HG03520 (cell line): ENCODE measurements at regions not wholly inside any gene's neighbourhood (a gene's known extent, or its start where the extent isn't known, plus 50 kb on each side); places are given as distances from the start of the nearest gene placed in this dataset.
"Not testable (repeated sequence)": the region's sequence is repeated elsewhere in the genome, so short reads cannot be mapped to it uniquely, and the experiment has no call there.

Source experiments
- ATAC-seq: cut with Tn5 transposase; IDR thresholded peaks from one replicate; pipeline ENCODE4 v1.9.1; 2021; ENCODE audit warnings: mild to moderate bottlenecking, moderate library complexity; ENCODE audit not compliant: unreplicated experiment

DNA sequence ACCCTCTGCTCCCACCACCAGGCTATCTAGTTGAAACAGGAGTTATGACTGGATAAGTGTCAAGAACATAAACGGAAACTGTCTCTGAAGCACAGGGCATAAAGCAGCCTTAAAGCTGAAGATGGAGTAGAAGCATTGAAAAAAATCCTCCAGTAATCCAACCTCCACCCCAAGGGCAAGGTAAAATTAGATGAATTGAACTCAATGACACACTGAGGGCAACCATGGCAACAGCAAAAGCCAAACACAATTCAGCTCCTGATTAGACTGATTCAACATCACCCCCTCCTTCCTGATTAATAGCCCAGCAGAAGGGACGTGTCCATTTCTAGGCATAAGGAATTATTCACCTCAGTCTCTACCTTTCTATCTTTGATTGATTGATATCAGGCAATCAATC is 183.2 kb upstream of the MAP3K1 start:
- ATAC-seq = no peak

DNA sequence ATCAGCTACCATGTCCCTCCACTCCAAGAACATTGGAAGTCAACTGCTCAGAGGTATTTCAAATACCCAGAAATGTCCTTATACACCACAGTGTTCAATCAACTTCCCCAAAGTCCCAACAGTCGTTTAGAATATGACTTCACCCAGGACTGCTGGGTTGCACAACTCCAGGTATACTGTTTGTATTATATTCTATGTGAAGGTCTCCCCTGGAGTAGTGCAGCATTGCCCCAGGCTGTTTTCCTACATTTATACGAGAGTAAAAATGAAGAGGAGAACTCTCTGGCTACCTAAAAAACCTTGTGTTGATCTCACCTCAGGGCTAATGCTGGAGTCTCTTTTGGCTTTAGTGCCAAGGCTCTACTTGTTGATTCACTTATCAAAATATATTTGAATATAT is 183.6 kb upstream of the MAP3K1 start:
- no peak for ATAC-seq

DNA sequence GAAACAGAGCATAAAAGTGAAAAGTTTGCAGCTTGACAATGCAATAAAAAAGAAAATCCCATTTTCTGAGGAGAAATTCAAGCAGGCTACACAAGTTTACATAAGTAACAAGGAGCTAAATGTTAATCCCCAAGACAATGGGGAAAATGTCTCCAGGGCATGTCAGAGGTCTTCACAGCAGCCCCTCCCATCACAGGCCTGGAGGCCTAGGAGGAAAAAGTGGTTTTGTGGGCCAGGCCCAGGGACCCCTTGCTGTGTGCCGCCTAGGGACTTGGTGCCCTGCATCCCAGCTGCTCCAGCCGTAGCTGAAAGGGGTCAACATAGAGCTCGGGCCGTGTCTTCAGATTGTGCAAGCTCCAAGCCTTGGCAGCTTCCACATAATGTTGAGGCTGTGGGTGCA is 186.7 kb upstream of the MAP3K1 start:
- ATAC-seq = not testable (repeated sequence)

DNA sequence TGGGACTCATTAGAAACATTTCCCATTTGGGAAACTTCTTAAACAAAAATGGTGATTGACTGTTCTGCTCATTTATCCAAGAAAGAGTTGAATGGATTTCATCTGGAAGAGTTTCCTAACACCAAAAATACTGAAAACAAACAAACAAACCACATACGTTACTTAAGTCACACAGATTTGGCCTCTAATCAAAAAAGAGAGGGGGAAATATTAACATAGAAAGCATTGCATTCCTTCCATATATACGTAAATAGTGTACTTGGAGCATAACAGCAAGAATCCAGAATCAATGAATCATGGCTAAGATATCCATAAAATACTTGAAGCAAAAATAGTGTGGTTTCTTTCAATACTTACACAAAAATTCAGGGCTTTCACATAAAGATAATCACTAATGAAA is 189.8 kb upstream of the MAP3K1 start:
- no peak for ATAC-seq

DNA sequence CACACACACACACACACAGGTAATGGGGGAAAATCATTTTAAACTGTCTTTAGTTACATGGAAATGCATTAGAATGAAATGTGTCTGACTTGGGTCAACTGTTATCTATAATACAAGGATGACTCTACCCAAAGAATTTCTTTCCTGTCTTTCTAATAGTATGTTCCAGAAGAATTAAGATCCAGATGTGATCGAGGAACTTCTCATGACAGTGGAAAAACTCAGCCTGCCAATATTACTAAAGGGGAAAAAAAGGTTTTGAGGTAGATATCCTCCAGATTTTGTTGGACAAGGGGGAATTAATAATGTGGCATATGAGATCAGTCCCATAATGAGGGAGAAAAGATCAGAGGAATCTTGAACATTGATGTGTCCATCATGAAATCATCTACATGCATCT is 190.6 kb upstream of the MAP3K1 start:
- ATAC-seq = no peak

DNA sequence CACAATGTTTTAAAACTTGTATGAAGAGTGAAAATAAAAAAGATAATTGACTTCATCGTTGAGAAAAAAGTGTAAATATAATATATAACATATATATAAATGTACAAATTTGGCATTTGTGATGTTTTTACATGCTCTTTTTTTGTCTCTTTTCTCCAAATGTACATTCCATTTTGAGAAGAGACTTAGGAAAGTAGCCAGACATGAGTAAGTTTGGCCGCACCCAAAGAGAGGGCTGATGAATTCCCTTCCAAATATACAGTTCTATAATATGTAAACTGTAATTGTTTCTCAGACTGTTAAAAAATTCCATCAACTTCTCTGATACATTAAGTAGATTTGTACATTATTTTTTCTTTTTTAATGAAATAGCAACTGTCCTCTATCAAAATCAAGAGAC is 193.2 kb upstream of the MAP3K1 start:
- ATAC-seq = no peak

DNA sequence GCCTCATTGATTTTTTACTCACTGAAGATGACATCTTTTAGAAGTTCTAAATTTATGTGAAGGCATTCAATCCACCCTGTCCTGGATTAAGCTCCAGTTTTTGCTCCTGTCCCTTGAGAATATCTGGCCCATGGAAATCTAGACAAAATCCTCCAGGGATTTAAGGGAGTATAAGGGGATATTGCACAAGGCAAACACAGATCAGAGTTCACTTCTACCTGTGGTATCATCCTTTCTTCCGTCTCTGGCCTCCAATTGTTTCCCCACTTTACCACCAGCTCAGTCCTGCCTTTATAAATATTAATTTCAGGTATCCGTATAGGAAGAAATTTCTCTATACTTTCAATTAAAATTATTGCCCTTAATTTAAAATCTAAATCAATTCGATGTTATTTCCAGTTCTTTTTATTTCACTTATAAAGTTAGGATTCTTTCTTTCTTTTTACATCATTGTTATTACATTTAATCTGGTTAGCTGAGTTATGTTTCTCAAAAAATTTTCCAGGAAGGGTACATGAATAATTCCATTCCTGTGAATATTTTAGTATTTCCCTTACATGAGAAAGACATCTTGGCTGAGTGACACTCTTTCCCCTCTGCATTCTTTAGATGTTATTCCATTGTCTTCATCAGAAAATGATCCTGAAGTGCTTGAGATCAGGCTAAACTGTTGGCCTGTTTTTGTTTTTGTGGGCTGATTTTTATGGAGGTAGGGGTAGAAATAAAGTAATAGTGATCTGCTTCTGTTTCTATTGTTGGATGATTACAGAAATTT is 194.3 kb upstream of the MAP3K1 start:
- no peak for ATAC-seq

DNA sequence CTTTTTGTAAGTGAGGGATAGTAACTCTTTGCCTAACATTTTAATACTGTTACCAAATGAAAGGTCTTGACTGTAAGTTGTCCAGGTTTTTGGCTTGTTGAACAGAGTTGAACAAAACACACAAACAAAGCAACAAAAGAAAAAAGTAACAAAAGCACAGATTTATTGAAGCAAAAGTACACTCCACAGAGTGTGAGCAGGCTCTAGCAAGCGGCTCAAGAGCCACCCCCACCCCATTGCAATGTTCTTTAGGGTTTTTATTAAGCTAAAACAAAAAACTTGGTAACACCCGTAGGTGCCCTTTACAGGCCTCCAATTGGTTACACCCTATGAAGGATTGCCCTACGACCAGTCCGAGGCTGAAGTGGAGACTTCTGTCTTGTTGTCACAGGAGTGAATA is 197.4 kb upstream of the MAP3K1 start:
- no peak for ATAC-seq

DNA sequence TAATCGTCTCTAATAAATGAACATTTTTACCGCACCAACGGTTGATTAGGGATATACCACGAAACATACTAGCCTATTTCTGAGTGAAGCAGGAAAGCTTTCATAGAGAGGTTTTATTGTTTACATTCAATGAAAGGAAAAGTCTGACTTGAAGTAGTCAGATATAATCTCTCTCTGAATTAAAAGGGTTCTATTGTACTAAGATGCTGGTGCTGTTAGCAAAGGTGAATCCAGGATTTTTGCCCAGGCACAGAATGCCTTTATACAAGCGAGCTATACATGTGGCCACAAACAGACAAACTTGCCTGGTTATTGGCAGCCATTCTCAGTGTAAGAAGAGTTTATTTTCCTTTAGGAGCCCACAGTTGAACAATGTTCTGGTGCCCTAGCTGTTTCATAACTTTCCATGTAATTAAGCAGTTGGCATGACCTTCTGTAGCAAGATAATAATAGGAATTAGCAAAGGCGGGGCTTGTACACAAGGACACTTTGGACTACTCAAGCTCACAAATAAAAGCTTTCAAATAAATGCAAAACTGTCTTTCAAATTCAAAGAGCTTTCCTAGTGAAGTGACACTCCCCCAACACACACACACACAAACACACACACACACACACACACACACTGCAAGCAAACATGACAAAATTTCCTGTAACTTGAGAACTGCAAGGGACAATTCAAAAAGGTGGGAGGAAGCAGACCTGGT is 198.7 kb upstream of the MAP3K1 start:
- no peak for ATAC-seq

DNA sequence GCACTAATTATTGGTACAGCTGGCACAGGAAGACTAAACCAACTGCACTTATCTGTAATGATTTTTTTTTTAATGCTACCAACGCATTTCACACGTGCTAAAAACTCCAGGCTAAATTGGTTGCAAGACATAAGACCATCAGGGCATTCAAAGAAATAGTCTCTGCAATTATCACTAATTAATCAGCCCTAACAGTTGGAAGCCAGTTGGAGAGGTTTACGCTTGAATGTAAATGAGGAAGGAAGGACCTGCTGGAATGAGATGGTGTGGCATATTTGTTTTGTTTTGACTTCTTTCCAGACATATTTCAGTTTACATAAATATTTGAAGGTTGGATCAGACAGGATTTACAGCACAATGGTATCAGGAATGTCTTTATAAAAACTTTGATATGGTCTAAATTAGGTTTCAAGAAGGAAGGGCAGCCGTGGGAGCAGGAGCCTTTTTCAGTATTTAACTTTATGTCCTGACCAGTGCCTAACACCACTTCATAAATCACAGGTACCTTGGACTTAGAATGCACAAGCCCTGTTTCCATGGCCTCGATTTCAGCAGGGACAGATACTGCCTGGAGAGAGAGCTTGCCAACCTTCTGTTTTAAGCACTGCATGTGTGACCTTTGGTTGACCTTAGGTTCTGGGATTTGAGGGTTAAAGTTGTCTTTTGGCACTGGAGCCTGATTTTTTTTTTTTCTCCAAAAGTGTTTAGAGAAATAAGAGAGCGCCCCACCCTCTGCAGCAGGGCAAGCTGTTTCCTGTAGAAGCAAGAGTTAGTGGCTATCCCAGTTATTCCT is 199.8 kb upstream of the MAP3K1 start:
- ATAC-seq = no peak

DNA sequence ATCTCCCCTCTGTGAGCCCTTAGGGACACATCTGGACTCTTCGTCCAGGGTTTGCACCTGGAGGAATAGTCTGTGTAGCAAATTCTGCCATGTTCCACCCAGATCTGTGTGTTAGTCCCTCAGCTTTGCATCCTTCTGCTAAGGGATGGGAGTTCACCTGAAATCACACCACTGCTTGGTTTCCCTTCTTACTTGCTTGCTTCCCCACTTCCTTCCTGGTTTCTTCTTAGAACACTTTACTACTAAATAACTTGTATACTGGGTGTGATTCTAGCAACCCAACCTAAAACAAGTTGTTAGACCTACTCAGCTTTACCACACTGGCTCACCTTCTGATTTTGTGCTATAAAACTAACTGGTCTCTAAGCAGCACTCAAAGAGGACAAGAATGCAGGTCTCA is 202.6 kb upstream of the MAP3K1 start:
- no peak for ATAC-seq

DNA sequence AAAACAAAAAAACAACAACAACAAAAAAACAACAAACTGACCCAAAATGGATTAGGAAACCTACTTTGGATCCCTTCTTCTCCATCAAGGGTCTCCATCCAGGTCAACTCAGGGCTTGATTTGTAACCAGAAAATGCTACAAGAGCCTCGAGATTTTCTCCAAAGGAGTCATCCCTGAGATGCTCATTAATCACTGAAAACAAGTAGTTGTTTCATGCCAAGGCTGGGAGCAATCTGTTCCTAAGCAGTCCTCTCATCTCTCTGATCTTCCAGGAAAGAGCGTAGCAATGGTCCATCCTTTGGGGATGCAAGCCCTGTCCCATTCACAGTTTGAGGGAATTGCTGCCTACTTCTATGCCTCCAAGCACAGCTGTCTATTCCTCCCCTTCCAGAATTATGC is 203.0 kb upstream of the MAP3K1 start:
- no peak for ATAC-seq

DNA sequence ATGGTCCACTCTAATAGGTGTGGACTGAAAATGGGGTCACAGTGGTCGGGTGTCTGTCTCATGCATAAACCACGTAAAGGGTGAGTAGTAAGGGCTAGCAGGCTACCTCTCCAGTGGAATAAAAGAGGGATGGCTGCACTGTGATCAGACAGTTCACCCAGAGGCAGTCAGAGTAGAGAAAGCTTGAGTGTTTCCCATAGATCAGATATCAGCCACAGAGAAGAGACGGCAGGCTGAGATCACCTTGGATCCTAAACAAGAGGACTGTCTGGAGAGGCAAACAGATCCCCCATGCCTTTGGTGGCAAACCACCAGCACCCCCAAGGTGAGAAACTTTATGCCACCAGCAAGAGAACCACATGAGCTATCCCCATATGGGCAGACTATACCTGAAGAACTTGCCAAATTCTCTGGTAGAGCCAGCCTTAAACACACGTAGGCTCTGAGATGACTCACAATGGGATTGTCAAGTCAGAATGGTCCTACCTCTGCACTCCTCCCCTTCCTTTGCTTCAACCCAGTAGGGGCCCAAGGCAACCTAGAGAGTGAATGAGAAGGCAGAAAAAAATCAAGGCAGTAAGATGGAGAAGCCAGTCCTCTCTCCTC is 205.2 kb upstream of the MAP3K1 start:
- ATAC-seq = no peak

DNA sequence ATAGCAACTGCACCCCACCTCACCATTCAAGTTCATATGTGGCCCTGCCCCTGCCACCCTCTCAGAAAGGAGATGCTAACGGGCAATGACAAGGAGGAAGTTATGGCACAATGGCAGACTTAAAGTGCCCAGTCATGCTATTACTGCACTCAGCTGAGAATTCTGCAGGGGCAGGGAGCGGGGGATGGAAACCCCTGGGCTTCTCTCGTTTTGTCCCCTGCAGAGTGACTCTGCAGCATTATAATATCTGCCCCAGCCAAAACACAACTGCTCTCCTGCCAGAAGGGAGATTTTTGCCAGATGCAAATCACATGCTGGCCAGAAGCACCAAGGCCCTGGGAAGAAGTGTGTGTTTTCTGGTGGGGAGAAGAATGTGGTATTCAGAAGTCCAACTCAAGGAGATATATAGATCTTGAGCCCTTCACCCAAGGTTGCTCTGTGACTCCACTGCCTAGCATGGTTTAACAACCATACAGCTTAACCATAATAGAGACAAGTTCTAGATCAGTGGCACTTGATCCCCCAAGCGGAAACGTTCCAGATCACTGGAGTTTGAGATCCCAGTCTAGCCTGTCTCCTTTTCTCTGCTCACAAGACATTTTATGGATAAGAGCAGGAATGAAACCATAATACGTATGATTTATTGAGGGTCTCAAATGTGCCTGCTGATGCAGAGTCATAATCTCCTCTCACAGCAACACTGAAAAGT is 207.0 kb upstream of the MAP3K1 start:
- ATAC-seq = no peak

DNA sequence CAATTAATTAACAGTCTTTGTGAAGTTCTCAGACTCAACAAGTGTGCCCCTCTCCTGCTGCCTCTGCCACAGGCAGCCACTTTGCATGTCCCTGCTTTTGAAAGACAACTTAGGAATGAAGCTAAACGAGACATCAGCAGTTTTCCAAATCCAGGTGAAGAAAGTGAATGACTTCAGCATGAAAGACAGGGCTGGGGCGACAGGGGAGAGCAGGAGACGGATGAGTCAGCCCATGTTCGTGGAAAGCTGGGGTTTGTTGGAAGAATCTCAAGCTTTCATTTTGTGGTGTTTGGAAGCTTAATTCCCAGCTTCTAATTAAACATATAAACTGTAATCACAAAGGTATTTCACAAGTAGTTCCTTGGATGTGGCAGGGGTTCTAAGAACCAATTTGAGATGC is 207.8 kb upstream of the MAP3K1 start:
- ATAC-seq = no peak

DNA sequence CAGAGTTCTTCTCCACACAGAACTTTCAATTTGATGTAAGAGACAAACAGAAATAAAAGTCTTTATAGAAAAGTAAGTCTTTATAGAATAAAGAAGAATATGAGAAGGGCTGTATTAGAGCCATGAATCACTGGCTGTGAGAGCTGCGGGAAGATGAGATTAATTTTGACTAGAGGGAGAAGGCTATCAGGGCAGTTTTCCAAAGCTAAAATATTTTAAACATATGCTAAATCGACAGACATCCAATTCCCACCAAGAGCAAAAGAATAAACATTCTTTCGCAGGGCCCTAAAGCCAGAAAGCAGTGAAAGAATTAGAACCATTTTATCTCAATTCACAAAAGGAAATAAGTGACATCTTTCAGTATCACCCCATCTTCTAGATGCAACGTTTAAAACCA is 208.3 kb upstream of the MAP3K1 start:
- ATAC-seq = no peak

DNA sequence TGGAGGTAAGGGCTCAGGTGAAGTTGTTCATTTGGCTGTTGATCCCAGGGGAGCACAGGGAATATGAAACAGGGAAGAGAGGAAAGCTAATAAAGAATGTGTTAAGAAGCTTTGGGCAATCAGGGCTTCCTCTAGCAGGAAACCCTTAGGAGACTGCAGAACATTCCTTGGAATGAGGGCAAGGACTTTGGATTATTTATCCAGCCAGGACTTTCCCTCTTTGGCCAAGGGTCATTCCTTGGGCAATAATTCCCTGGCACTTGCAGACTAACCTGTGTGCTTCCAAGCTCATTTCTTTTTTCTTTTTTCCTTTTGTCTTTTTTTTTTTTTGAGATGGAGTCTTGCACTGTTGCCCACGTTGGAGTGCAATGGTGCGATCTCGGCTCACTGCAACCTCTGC is 209.2 kb upstream of the MAP3K1 start:
- no peak for ATAC-seq

DNA sequence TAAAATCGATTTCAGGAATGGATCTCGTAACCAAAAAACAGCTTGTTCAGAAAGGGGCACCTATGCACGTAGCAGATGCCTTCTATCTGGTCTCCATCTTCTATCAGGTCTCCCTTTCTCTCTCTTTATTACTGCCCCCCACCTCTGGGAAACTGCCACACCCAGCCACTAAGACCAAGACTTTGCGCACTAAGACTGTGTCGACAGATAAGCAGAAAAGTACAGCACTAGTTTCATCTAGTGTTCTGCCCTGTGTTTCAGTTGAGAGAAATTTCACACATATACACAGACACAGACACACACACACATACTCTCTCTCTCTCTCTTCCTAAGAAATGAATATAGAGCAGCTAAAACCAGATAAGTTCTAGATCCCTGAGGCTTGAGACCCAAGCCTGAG is 210.1 kb upstream of the MAP3K1 start:
- no peak for ATAC-seq

DNA sequence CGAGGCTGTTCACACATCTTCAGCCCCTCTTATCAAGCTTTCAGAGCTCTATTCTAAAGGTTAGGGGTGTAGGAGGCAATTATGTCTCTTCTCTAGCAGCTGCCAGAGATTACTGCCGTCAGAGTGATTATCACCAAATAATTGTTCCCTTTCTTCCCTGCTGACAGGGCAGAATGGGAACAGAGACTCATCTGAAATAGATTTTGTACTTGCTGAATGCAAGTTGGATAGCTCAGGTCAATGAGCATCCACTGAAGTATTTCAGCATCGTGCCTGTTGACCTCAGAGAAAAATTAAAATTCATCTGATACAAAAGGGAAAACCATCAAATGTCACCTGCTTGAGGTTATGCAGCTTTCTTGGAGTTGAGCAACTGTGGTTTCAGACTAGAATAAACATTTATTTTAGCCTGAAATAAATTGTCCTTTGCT is 213.7 kb upstream of the MAP3K1 start:
- no peak for ATAC-seq

DNA sequence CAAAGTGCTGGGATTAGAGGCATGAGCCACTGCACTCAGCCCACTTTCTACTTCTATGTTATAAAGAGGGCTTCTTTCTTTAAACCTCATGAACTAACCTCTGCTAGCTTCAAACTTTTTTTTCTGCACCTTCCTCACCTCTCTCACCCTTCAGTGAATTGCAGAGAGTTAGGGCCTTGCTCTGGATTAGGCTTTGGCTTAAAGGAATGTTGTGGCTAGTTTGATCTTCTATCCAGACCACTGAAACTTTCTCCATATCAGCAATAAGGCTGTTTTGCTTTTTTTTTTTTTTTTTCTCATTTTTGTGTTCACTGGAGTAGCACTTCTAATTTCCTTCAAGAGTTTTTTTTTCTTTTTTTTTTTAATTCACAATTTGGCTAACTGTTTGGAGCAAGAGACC is 216.4 kb upstream of the MAP3K1 start:
- no peak for ATAC-seq

DNA sequence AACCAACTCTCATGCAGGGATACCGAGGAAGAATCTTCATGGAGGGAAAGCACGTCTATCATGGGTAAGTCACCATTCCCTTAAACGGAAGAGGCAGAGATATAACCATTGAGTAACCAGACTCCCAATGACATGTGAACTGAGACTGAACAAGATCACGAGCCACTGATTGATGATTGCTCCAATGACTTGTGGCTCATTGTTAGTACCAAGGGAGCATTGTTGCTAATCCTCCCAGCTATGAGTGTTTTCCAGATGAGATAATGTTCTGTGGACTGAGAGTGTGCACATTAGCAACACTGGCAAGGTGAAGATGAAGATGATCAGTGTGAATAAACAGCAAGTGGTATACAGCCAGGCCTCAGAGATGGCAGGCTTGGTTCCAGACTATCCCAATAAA is 219.2 kb upstream of the MAP3K1 start:
- no peak for ATAC-seq
